ENCODE measurements at regions not wholly inside any gene's neighbourhood (a gene's known extent, or its start where the extent isn't known, plus 50 kb on each side); places are given as distances from the start of the nearest gene placed in this dataset.

- TF ChIP-seq, protein P1, sequence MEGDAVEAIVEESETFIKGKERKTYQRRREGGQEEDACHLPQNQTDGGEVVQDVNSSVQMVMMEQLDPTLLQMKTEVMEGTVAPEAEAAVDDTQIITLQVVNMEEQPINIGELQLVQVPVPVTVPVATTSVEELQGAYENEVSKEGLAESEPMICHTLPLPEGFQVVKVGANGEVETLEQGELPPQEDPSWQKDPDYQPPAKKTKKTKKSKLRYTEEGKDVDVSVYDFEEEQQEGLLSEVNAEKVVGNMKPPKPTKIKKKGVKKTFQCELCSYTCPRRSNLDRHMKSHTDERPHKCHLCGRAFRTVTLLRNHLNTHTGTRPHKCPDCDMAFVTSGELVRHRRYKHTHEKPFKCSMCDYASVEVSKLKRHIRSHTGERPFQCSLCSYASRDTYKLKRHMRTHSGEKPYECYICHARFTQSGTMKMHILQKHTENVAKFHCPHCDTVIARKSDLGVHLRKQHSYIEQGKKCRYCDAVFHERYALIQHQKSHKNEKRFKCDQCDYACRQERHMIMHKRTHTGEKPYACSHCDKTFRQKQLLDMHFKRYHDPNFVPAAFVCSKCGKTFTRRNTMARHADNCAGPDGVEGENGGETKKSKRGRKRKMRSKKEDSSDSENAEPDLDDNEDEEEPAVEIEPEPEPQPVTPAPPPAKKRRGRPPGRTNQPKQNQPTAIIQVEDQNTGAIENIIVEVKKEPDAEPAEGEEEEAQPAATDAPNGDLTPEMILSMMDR (IDR thresholded peaks at IDR 0.05), result no peak
- TF ChIP-seq POLR2A (IDR thresholded peaks at IDR 0.05), result no peak
Observed at GRCh38 chr10:20659225-20659624, 237.9 kb downstream of the NEBL start.

Data from right lobe of liver (tissue), 4 donors.